ENCODE measurements at regions not wholly inside any gene's neighbourhood (a gene's known extent, or its start where the extent isn't known, plus 50 kb on each side); places are given as distances from the start of the nearest gene placed in this dataset.

DNA sequence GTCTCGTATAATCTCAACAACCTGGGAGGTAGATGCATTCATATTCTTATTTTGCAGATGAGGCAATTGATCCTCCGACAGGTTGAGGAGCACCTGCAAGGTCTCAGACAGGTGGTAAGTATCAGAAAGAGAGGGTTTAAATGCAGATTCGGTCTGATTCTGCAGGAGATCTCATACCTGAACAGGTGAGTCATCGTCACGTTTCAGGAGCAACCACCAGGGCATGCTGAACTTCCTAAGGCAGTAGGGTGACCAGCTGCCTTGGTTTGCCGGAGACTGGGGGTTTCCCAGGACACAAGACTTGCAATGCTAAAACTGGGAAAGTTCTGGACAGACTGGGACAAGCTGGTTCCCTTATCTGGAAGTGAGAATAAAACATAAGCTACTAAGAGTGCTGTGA, 68.8 kb upstream of the TSHZ3 start:
- no peak for TF ChIP-seq ARNTL (CRISPR knock-in tag; IDR thresholded peaks at IDR 0.05; ENCODE audit: borderline replicate concordance, low read depth)
- TF ChIP-seq, protein P1, sequence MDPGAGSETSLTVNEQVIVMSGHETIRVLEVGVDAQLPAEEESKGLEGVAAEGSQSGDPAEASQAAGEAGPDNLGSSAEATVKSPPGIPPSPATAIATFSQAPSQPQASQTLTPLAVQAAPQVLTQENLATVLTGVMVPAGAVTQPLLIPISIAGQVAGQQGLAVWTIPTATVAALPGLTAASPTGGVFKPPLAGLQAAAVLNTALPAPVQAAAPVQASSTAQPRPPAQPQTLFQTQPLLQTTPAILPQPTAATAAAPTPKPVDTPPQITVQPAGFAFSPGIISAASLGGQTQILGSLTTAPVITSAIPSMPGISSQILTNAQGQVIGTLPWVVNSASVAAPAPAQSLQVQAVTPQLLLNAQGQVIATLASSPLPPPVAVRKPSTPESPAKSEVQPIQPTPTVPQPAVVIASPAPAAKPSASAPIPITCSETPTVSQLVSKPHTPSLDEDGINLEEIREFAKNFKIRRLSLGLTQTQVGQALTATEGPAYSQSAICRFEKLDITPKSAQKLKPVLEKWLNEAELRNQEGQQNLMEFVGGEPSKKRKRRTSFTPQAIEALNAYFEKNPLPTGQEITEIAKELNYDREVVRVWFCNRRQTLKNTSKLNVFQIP (CRISPR knock-in tag; IDR thresholded peaks at IDR 0.05; ENCODE audit: borderline replicate concordance, low read depth), result no peak
- TF ChIP-seq, protein P2, sequence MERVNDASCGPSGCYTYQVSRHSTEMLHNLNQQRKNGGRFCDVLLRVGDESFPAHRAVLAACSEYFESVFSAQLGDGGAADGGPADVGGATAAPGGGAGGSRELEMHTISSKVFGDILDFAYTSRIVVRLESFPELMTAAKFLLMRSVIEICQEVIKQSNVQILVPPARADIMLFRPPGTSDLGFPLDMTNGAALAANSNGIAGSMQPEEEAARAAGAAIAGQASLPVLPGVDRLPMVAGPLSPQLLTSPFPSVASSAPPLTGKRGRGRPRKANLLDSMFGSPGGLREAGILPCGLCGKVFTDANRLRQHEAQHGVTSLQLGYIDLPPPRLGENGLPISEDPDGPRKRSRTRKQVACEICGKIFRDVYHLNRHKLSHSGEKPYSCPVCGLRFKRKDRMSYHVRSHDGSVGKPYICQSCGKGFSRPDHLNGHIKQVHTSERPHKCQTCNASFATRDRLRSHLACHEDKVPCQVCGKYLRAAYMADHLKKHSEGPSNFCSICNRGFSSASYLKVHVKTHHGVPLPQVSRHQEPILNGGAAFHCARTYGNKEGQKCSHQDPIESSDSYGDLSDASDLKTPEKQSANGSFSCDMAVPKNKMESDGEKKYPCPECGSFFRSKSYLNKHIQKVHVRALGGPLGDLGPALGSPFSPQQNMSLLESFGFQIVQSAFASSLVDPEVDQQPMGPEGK (CRISPR knock-in tag; IDR thresholded peaks at IDR 0.05; ENCODE audit: borderline replicate concordance), result no peak
- TF ChIP-seq TCF4 (CRISPR knock-in tag; IDR thresholded peaks at IDR 0.05; ENCODE audit: borderline replicate concordance), result no peak
- no peak for TF ChIP-seq ESRRG (CRISPR knock-in tag; IDR thresholded peaks at IDR 0.05)
- no peak for ATAC-seq

DNA sequence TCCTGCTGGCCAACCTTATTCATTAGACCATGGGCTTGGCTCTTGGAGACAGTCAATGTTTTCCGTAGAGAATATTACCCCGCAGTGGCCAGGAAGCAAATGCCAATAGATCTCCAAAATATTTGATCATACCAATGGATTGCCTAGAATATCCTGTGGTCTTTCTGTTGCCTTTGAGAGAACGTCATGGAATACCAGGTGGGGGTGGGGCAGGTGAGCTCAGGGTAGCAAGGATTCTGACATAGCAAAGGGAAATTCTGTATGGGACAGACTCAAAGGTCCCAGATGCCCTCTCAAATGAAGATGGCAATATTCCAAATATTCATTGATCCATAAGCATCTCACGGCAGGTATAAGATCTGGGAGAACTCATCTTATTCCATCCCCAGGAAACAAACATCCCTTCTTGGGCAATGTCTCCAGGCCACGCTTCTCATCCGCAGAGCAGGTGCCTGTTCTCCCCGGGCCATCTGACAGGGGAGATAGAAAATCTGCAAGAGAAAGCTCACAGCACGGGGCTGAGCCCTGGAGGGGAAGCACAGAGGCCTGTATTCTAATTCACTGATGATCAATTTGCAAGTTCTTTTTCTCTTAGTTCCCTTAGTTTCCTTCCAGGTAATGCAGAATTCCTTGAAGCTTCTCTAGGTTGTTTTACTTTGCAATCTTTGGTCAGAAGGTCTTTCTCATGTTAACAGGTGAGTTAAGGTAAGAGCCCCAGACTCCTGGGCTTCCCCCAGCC, 69.6 kb upstream of the TSHZ3 start:
- TF ChIP-seq ZFP3 (CRISPR knock-in tag; IDR thresholded peaks at IDR 0.05), result no peak
- TF ChIP-seq GLIS3 (CRISPR knock-in tag; IDR thresholded peaks at IDR 0.05), result no peak
- ATAC-seq, result no peak

DNA sequence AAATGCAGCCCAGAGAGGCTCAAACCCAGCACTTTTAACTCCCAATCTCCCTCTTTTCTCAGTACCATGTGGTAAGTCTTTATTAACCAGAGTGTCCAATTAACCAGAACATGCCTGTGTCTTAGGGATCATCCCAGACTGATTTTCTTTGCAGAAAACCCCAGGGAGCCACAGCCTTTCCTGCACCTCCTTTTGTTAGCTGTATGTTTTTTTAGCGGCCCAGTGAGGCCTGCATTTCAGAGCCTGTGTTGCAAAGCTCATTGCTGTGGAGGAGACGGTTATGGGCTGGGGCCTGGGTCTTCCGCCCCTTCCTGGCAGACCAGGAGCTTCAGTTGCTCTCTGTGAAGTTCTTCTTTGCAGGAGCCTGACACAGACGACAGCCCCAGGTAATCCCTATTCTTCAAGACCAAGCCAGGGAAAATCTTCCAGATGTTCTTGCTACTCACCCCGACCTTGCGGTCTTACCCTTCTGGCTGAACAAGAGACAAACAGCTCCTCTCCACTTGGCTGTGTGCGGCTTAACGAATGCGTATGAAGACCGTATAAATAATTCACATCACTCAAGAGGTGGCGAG, 70.7 kb upstream of the TSHZ3 start:
- no peak for ATAC-seq
- TF ChIP-seq ZC3H10 (CRISPR knock-in tag; IDR thresholded peaks at IDR 0.05) (no peak), ZFP30 (CRISPR knock-in tag; IDR thresholded peaks at IDR 0.05) (no peak), CSDC2 (CRISPR knock-in tag; IDR thresholded peaks at IDR 0.05) (no peak), ISL1 (CRISPR knock-in tag; IDR thresholded peaks at IDR 0.05) (no peak), TCF4 (CRISPR knock-in tag; IDR thresholded peaks at IDR 0.05; ENCODE audit: borderline replicate concordance) (no peak), OSR1 (CRISPR knock-in tag; IDR thresholded peaks at IDR 0.05) (no peak), ZNF8 (CRISPR knock-in tag; IDR thresholded peaks at IDR 0.05) (no peak), GLIS3 (CRISPR knock-in tag; IDR thresholded peaks at IDR 0.05) (no peak)
- TF ChIP-seq, protein P3, sequence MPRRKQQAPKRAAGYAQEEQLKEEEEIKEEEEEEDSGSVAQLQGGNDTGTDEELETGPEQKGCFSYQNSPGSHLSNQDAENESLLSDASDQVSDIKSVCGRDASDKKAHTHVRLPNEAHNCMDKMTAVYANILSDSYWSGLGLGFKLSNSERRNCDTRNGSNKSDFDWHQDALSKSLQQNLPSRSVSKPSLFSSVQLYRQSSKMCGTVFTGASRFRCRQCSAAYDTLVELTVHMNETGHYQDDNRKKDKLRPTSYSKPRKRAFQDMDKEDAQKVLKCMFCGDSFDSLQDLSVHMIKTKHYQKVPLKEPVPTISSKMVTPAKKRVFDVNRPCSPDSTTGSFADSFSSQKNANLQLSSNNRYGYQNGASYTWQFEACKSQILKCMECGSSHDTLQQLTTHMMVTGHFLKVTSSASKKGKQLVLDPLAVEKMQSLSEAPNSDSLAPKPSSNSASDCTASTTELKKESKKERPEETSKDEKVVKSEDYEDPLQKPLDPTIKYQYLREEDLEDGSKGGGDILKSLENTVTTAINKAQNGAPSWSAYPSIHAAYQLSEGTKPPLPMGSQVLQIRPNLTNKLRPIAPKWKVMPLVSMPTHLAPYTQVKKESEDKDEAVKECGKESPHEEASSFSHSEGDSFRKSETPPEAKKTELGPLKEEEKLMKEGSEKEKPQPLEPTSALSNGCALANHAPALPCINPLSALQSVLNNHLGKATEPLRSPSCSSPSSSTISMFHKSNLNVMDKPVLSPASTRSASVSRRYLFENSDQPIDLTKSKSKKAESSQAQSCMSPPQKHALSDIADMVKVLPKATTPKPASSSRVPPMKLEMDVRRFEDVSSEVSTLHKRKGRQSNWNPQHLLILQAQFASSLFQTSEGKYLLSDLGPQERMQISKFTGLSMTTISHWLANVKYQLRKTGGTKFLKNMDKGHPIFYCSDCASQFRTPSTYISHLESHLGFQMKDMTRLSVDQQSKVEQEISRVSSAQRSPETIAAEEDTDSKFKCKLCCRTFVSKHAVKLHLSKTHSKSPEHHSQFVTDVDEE (CRISPR knock-in tag; IDR thresholded peaks at IDR 0.05), result no peak
- TF ChIP-seq, protein P4, sequence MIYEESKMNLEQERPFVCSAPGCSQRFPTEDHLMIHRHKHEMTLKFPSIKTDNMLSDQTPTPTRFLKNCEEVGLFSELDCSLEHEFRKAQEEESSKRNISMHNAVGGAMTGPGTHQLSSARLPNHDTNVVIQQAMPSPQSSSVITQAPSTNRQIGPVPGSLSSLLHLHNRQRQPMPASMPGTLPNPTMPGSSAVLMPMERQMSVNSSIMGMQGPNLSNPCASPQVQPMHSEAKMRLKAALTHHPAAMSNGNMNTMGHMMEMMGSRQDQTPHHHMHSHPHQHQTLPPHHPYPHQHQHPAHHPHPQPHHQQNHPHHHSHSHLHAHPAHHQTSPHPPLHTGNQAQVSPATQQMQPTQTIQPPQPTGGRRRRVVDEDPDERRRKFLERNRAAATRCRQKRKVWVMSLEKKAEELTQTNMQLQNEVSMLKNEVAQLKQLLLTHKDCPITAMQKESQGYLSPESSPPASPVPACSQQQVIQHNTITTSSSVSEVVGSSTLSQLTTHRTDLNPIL (CRISPR knock-in tag; IDR thresholded peaks at IDR 0.05; ENCODE audit: low read depth), result no peak
- TF ChIP-seq, protein P2 (CRISPR knock-in tag; IDR thresholded peaks at IDR 0.05; ENCODE audit: borderline replicate concordance), result no peak

DNA sequence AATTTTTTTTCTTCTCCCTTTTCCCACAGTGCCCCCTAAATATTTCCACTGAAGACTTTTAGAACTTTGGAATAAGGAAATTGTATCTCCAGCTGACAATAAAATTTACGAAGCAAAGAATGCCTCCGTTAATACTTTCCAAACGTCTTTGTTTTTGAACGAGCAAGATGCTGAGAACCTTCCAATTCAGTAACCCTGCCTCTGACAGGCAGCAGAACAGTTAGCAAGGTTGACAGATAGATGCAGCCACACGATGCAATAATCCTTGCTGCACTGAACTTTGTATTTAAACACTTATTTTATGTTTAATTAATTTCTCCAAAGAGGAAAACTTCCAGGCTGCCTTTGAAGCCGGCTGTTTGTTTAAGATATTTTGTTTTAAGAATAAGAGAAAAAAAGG, 71.8 kb upstream of the TSHZ3 start:
- no peak for ATAC-seq
- TF ChIP-seq ZNF70 (CRISPR knock-in tag; IDR thresholded peaks at IDR 0.05), result no peak
- no peak for TF ChIP-seq ESRRG (CRISPR knock-in tag; IDR thresholded peaks at IDR 0.05)
- TF ChIP-seq BACH2 (CRISPR knock-in tag; IDR thresholded peaks at IDR 0.05; ENCODE audit: borderline replicate concordance), result no peak
- TF ChIP-seq, protein P1 (CRISPR knock-in tag; IDR thresholded peaks at IDR 0.05; ENCODE audit: borderline replicate concordance, low read depth), result no peak
- TF ChIP-seq, protein P5, sequence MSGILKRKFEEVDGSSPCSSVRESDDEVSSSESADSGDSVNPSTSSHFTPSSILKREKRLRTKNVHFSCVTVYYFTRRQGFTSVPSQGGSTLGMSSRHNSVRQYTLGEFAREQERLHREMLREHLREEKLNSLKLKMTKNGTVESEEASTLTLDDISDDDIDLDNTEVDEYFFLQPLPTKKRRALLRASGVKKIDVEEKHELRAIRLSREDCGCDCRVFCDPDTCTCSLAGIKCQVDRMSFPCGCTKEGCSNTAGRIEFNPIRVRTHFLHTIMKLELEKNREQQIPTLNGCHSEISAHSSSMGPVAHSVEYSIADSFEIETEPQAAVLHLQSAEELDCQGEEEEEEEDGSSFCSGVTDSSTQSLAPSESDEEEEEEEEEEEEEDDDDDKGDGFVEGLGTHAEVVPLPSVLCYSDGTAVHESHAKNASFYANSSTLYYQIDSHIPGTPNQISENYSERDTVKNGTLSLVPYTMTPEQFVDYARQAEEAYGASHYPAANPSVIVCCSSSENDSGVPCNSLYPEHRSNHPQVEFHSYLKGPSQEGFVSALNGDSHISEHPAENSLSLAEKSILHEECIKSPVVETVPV (CRISPR knock-in tag; IDR thresholded peaks at IDR 0.05), result no peak
- TF ChIP-seq ZC3H10 (CRISPR knock-in tag; IDR thresholded peaks at IDR 0.05), result no peak
- no peak for TF ChIP-seq TCF4 (CRISPR knock-in tag; IDR thresholded peaks at IDR 0.05; ENCODE audit: borderline replicate concordance)
